GM04503 (cell line): ENCODE measurements at regions not wholly inside any gene's neighbourhood (a gene's known extent, or its start where the extent isn't known, plus 50 kb on each side); places are given as distances from the start of the nearest gene placed in this dataset.
"Not testable (repeated sequence)": the region's sequence is repeated elsewhere in the genome, so short reads cannot be mapped to it uniquely, and the experiment has no call there.

Source experiments
- DNase-seq: peaks from one replicate; pipeline ENCODE4 v3.0.0-alpha.2; 2012; ENCODE audit warnings: low read depth

- no peak for DNase-seq
These were observed 55.4 kb downstream of the CTSL start for GRCh38 chr9:87781331-87781730.

GRCh38 chr9:87783180-87783579 is 57.3 kb downstream of the CTSL start:
- DNase-seq, result no peak

- not testable (repeated sequence) for DNase-seq
These were observed 59.5 kb downstream of the CTSL start for GRCh38 chr9:87785315-87785970.

- DNase-seq, result no peak
These were observed 60.5 kb downstream of the CTSL start for GRCh38 chr9:87786423-87786822.

- DNase-seq, result no peak
These were observed 61.0 kb downstream of the CTSL start for GRCh38 chr9:87786876-87787275.

- DNase-seq, result no peak
These were observed 61.8 kb downstream of the CTSL start for GRCh38 chr9:87787735-87788134.

- DNase-seq, result peak; percentile 74
These were observed 66.9 kb downstream of the CTSL start for GRCh38 chr9:87792831-87793288.

GRCh38 chr9:87793292-87793691 is 67.4 kb downstream of the CTSL start:
- peak; percentile 82 for DNase-seq

GRCh38 chr9:87795178-87795577 is 69.3 kb downstream of the CTSL start:
- no peak for DNase-seq

- DNase-seq, result no peak
These were observed 70.3 kb downstream of the CTSL start for GRCh38 chr9:87796196-87796595.

GRCh38 chr9:87798261-87798833 is 72.4 kb downstream of the CTSL start:
- DNase-seq, result no peak

- no peak for DNase-seq
These were observed 73.6 kb downstream of the CTSL start for GRCh38 chr9:87799503-87799902.

- DNase-seq, result no peak
These were observed 74.5 kb downstream of the CTSL start for GRCh38 chr9:87800456-87800855.

GRCh38 chr9:87801013-87801412 is 75.1 kb downstream of the CTSL start:
- DNase-seq, result no peak

- DNase-seq, result no peak
These were observed 77.2 kb downstream of the CTSL start for GRCh38 chr9:87803166-87803565.

GRCh38 chr9:87803623-87804345 is 77.9 kb downstream of the CTSL start:
- no peak for DNase-seq

GRCh38 chr9:87805259-87805658 is 77.4 kb upstream of the SPATA31E1 start:
- no peak for DNase-seq

GRCh38 chr9:87810008-87810407 is 72.7 kb upstream of the SPATA31E1 start:
- no peak for DNase-seq

GRCh38 chr9:87810679-87811178 is 71.9 kb upstream of the SPATA31E1 start:
- DNase-seq, result no peak

- peak; percentile 34 for DNase-seq
These were observed 70.1 kb upstream of the SPATA31E1 start for GRCh38 chr9:87812375-87813118.

- DNase-seq, result no peak
These were observed 69.6 kb upstream of the SPATA31E1 start for GRCh38 chr9:87813119-87813463.

- DNase-seq, result no peak
These were observed 66.6 kb upstream of the SPATA31E1 start for GRCh38 chr9:87816036-87816435.

GRCh38 chr9:87818308-87818707 is 64.4 kb upstream of the SPATA31E1 start:
- no peak for DNase-seq
